GM21528 (cell line): ENCODE measurements at regions not wholly inside any gene's neighbourhood (a gene's known extent, or its start where the extent isn't known, plus 50 kb on each side); places are given as distances from the start of the nearest gene placed in this dataset.
"Not testable (repeated sequence)": the region's sequence is repeated elsewhere in the genome, so short reads cannot be mapped to it uniquely, and the experiment has no call there.

Source experiments
- ATAC-seq: cut with Tn5 transposase; IDR thresholded peaks from one replicate; pipeline ENCODE4 v1.9.1; 2021; ENCODE audit warnings: mild to moderate bottlenecking, moderate library complexity; ENCODE audit not compliant: unreplicated experiment, low FRiP score

DNA sequence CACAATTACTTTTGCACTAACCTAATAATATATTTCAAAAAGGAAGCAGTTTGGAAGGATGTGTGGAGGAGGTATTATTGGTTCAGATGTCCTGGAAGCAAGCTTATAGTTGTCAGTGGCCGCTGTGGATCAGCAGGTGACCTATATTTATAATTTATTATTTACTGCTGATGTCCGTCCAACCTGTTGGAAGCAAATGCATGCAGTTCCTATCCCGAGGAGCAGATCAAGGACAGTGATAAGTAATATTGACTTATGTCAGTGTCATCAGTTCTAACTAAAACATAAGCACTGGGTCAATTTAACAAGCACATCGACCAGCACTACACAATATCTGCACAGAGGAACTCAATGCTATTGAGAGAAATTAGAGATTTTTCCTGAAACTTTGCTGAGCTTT lies 270.1 kb downstream of the BRINP2 start:
- no peak for ATAC-seq

DNA sequence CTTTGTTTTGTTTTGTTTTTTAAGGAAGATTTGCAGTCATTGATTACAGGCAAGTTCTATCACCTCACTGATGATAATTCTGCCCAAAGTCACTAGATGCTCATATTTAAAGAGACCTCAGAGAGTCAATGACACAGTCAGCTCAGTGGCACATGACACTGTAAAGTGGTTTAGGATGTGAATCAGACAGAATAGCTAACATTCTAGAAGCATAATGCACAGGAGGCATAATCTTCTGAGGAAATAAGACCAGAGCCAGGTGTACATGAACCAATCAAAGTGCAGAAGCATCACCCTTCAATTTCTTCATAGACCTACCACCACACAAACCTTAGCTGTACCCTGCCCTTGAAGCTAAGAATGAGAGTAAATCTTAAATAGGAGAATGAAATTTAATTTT lies 268.5 kb downstream of the BRINP2 start:
- ATAC-seq = no peak

DNA sequence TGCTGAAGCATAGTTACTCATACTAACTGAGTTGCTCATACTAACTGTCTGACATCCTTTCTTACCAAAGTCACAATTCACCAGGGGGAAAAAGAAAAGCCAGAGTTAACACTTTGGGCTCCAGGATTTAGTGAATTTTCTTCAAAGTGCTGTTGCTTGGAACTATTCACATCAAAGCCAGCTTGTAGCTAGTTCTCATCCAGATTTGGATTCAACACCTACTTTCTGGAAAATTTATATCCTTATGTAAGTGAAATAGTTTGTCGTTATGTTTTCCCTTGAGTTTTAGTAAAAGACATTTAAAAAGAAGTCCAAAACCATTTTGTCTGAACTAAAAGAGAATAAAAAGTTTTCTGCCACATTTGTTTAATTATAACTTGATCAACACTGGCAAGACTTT lies 264.6 kb downstream of the BRINP2 start:
- no peak for ATAC-seq

DNA sequence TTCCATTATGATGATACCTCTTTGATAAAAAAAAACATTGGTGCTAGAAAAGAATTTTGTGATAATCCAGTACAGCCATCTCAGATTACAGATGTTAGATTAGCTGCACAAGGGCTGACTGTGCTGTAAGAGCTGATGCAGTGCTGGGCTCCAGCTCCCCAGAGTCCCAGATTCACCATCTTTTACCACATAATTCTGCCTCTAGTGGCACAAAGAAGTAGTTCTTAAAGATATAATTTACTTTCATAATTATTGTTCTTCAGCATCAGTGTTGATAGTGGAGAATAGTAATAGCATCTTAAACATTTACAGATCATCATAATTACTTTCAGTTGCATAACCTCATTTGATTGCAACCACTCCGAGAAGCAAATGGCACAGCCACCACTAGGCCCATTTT lies 262.1 kb downstream of the BRINP2 start:
- ATAC-seq = no peak

DNA sequence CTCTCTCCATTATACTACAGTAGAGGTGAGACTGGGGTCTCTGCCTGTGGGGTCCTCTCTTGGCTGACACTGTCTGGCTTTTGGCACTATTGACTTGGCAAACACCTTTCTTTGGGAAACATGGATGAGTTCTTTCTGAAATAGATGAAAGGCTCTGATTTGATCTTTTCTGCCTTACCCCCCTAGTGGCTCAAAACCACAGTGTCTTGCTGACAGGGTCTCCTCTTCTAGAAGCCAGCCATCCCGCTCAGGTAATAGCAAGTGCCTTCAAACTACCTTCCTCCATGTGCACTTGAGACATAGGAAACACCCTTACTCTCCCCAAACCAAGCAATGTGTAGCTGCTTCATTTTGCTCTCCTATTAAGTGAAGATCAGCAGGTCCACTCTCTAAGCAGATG lies 260.4 kb downstream of the BRINP2 start:
- ATAC-seq = no peak

DNA sequence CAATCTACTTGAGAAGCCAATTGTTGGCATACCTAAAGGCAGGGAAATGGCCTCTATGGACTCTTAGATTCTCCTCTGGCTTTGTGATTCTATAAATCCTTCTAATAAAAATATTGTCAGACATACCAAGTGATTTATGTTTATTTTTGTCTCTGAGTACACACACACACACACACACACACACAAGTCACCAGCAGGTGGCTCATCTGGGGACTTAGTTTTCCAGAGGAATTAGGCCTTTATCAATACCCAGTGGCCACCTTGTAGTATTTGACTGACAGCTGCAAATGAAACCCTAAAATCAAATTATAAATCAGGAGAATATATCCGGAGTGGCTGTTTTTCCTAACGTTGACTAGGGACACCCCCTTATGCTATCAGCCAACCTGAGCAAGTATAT lies 258.5 kb downstream of the BRINP2 start:
- ATAC-seq = no peak

DNA sequence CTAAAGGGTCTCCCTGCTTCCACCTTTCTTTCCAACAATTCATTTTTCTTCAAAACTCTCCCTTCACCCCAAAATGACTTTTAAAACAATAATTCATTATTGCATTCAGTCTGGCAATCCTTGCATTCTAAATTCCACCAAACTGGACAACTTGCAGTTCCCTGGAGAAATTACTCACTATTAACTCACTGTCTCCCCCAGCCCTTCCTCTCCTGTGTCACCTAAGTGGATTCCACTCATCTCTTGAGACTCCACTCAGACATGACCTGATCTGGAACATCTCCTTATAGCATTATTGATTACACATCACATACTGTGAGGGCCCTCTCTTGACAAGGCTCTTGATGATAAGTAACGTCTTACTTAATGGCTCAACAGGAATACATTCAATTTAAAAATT lies 257.1 kb downstream of the BRINP2 start:
- ATAC-seq = no peak

DNA sequence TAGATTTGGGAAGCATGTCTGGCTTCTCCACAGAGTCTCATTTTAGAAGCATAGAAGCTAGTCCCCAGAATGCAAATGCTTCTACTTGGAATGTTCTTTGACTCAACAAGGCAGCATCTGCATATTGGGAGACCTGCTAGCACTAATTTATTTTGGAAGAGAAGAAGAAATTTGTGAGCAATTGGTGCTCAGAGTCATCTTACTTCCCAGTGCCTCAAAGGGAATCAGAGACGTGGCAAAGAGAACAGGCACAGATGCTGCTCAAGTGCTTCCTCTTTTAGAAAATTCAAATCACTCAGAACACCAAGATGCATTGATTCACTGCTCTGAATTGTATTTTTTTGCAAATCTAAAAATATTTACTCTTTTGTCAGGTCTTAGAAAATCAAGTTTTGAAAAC lies 255.7 kb downstream of the BRINP2 start:
- ATAC-seq = no peak

DNA sequence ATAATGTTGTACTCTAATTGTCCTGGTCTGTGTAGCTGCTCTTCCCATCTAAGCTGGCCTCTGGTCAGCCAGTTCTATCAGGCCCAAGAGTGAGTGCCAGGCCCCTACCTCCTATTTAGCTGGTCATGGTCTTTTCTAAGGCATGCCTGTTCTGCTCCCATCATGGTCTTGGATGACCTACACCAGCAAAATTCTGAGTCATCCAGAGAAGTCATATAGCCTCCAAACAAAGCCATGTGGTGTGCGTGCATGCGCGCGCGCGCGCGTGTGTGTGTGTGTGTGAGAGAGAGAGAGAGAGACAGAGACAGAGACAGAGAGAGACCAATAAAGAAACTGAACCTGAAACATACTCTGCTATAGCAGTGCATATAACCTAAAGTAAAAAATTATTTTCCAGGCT lies 254.4 kb downstream of the BRINP2 start:
- no peak for ATAC-seq

DNA sequence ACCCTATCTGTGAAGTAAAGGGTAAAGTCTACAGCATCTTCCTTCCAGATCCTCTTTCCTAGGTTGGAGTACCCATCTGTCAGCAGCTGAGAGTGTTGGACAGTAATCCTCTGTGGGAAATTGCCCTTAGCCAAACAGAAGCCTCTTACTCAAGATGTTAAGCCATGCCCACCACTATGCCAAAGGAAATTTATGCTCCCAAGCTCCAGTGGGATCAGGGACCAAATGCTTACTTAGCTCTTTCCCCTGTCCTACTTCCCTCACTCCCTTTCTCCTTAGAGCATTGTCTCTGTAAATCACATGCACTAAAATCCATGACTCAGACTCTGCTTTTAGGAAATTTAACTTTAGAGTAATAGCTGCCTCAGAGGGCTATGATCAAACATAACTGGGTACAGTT lies 254.0 kb downstream of the BRINP2 start:
- no peak for ATAC-seq

DNA sequence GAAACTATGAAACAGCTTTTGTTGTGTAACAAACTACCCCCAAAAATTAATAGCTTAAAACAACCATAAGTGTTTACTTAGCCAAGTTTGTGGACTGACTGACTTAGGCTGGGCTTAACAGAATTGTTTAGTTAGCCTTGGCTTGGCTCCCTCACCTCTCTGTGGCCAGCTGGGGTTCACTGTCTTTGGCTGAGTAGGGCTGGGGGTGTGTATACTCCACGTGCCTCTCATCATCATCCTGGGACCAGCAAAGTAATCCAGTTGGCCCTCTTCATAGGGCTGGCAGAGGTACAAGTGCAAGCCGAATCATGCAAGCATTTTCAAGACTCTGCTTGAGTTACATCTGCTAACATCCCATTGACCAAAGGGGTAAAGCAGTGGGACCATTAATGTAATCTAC lies 252.3 kb downstream of the BRINP2 start:
- no peak for ATAC-seq

DNA sequence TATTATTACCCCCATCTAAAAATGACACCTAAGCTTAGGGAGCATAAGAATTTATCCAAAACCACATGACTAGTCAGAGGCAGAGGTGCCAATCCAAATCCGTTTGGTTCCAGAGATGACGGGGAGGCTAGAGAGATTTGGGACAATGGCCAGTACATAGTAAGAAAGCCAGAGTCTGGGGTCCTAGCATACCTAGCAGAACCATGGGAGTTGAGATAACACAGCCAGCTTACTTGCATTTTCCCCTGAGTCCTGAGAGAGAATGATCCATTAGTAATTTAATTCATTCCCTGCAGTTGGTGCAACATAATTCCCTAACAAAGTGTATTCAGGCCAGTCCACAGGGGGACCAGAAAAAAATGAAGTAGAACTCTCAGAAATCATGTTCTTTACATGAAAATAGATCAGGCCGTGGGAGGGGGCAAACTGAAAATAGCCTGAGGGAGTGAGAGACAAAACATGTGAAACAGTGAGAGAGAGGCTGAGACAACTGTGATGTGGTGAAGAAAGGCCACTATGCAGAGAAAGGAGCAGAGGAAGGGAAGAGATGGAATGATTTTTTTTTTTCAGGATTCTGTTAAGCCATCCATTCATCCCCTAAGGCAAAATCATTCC lies 243.3 kb downstream of the BRINP2 start:
- no peak for ATAC-seq

DNA sequence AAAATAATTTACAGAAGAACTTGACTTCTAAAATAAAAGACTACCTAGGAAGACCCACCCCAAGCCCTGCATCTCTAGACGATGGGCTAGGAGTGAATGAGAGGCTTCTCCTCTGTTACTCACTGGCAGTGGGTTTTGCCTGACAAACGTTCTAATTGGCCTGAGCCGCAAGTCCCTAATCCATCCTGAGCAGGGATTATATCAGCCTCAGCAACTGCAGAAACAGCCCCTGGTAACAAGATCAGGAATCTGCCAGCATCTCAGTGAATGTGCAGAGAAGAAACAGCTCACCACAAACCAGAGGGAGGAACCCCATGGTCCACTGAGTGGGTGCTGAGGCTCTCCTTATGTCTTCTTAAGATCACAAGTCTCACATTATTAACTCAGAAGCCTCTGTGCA lies 240.6 kb downstream of the BRINP2 start:
- ATAC-seq = no peak

DNA sequence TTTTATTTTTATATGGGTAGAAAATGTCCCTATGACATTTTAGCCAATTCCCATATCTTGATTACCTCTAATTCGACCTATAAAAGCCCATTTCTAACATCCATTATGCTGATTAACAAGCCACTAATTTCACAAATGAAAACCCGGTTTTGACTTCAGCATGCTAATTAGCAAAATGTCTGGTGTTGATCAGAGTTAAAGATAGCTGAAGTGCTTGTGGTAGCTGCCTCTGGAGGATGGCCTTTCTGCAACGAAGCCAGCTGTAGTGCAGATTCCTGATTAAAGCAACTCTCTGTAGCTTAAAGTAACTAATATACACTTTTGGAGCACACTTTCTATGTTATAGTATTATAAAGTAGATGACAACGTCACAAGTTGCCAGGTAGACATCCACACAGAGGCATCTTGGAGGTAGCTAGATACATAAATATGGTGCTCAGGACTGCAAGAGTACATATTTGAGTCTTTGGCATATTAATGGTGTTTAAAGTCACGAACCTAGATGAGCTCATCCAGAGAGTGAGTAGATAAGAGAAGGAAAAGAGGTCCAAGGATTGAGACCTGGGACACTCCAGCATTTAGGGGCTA lies 239.5 kb downstream of the BRINP2 start:
- ATAC-seq = no peak

DNA sequence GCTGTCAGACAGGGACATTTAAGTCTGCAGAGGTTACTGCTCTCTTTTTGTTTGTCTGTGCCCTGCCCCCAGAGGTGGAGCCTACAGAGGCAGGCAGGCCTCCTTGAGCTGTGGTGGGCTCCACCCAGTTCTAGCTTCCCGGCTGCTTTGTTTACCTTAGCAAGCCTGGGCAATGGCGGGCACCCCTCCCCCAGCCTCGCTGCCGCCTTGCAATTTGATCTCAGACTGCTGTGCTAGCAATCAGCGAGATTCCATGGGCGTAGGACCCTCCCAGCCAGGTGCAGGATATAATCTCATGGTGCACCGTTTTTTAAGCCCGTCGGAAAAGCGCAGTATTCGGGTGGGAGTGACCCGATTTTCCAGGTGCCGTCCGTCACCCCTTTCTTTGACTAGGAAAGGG lies 235.6 kb downstream of the BRINP2 start:
- ATAC-seq = not testable (repeated sequence)

DNA sequence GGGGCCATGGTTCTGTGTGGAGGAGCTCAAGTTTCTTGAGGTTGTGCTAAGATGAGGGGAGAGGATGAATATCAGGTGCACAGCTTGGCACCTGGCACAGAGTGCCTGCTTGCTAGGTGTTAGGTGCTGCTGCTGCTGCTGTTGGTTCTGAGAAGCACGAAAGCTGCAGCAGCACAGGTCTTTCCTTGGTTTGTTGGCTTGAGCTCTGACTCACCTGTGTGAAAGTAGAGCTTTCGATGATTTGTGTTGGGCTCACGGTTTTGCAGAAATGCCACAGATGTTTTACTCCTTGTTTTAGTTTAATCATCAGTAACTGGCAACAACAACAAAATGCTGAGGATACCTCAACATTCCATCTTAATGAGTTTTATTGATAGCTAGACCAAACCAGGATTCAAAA lies 221.6 kb downstream of the BRINP2 start:
- ATAC-seq = no peak

DNA sequence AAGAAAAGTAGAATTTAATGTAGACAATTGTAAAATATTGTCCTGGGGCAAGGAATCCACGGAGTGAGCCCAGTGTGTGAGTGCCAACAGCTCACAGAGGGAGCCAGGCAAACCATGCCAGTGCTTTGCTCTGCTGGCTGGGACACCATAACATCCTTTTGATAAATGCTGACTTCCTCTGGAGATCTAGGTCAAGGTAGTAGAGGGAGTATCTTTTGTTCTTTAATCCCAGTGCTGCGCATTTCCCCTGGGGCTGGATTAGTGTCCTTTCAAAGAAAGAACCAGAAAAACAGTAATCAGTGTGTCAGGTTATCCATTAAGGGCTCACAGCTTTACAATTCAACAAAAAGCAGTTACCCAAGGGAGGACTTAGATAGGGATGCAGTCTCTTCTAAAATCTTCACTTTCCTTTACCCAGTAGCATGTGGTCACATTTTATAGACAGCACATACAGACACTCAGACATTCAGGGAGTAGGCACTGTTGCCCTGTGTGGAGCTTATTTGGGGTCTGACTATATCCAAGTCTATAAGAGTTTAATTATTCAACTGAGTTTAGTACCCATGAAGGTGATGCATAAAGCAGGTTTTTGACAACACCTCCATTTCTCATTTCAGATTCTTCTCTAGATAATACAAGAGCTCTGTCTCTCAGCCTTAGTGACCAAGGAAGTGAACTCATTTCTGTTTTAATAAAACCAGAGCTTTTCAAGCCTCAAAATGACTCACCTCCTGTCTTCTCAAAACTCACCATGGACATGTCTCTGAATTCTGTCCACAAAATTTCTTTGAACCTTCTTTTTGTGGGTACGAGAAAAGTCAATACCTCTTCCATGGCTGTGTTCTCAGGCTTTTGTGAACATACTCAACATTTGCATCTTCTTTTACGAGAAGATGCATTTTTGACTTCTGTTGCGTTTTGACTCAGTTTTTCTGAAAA lies 215.3 kb downstream of the BRINP2 start:
- ATAC-seq = no peak

DNA sequence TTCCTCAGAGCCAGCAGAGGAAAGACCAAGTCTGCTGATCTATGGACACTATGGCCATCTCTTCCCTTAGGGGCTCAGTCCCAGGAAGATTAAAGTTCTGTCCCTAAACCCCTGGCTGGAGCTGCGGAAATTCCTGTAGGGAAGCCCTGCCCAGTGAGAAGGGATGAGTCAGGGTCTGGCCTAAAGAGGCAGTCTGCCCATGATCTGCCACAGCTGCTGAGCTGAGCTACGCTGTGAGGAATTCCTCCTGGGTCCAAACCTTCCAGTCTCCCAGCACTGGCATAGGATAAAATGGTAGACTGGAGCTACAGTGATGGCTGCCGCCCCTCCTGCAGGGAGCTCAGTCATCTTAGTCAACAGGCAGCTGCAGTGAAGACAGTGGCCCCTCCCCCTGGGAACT lies 213.7 kb downstream of the BRINP2 start:
- no peak for ATAC-seq

DNA sequence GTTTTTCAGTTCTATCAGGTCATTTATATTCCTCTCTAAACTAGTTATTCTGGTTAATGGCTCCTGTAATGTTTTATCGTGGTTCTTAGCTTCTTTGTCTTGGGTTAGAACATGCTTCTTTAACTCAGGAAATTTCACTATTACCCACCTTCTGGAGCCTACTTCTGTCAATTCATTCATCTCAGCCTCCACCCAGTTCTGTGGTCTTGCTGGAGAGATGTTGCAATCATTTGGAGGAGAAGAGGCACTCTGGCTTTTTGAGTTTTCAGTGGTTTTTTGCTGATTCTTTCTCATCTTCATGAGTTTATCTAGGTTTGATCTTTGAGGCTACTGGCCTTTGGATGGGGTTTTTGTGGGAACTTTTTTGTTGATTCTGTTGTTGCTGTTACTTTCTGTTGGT lies 213.0 kb downstream of the BRINP2 start:
- no peak for ATAC-seq

DNA sequence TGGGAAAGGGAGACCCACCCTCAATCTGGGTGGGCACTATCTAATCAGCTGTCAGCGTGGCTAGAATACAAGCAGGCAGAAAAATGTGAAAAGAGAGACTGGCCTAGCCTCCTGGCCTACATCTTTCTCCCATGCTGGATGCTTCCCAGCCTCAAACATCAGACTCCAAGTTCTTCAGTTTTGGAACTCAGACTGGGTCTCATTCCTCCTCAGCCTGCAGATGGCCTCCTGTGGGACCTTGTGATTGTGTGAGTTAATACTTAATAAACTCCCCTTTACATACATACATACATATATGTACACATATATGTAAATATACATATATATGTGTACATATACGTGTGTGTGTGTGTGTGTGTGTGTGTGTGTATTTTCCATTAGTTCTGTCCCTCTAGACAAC lies 207.1 kb downstream of the BRINP2 start:
- no peak for ATAC-seq

DNA sequence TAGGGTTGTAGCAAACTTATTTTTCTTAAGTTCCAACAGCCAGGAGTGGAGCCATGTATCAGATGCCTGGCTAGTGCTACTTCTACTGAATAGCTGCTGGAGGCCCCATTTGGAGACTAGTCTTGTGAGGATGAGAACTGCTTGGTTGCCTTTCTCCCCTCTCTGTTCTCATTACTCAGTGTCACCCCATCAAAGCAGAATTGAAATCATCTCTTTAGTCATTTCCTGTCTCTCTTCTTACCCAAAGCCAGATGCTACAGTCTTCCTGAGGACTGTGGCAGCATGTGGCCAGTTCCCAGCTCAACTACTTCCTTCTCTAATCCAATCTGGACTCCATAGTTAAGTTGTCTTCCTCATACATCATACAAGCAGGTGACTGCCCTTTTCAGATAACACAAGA lies 197.5 kb downstream of the BRINP2 start:
- no peak for ATAC-seq

DNA sequence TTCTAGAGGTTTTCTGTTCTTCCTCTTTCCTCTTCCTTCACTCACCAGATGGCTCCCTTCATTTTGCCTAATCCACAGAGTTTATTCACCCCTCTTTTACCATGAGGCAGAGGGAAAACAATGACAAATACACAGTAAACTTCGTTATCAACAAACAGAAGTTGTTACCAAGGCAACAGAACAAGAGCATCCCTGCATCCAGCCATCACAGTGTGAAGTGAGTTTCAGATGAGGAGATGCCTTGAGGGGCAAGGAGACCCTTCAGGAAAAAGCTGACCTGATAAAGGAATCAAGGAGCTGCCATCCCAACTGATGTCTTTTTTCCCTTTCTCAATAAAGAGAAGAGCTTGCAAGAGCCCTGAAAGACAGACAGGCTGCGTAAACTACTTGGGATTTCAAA lies 195.3 kb downstream of the BRINP2 start:
- ATAC-seq = no peak
